ENCODE measurements at regions not wholly inside any gene's neighbourhood (a gene's known extent, or its start where the extent isn't known, plus 50 kb on each side); places are given as distances from the start of the nearest gene placed in this dataset.

GRCh38 chr2:41294331-41294730 lies 753.5 kb upstream of the PKDCC start:
- no peak overlapping the region for H3K27ac ChIP-seq
- TF ChIP-seq CTCF (conservative IDR thresholded peaks at IDR 0.05), result no peak

- no peak for TF ChIP-seq CTCF (conservative IDR thresholded peaks at IDR 0.05)
- H3K27ac ChIP-seq, result peak overlapping the region; percentile 64
Observed at GRCh38 chr2:41313082-41313481, 734.7 kb upstream of the PKDCC start.

- TF ChIP-seq CTCF (conservative IDR thresholded peaks at IDR 0.05), result no peak
- no peak overlapping the region for H3K27ac ChIP-seq
Observed at GRCh38 chr2:41314511-41315070, 733.2 kb upstream of the PKDCC start.

- H3K27ac ChIP-seq, result no peak overlapping the region
- TF ChIP-seq CTCF (conservative IDR thresholded peaks at IDR 0.05), result no peak
Observed at GRCh38 chr2:41319437-41319836, 728.4 kb upstream of the PKDCC start.

- no peak overlapping the region for H3K27ac ChIP-seq
- no peak for TF ChIP-seq CTCF (conservative IDR thresholded peaks at IDR 0.05)
Observed at GRCh38 chr2:41320491-41320890, 727.3 kb upstream of the PKDCC start.

- TF ChIP-seq CTCF (conservative IDR thresholded peaks at IDR 0.05), result no peak
- H3K27ac ChIP-seq, result no peak overlapping the region
Observed at GRCh38 chr2:41321351-41321750, 726.5 kb upstream of the PKDCC start.

- no peak overlapping the region for H3K27ac ChIP-seq
- no peak for TF ChIP-seq CTCF (conservative IDR thresholded peaks at IDR 0.05)
Observed at GRCh38 chr2:41326851-41327250, 721.0 kb upstream of the PKDCC start.

Measured in VCaP (cell line).